Naive thymus-derived CD4-positive, alpha-beta T cell (primary cell): ENCODE measurements at regions not wholly inside any gene's neighbourhood (a gene's known extent, or its start where the extent isn't known, plus 50 kb on each side); places are given as distances from the start of the nearest gene placed in this dataset.

Experiments
- ATAC-seq: fragments of 150-1000 bp; cut with Tn5 transposase; 2 replicates; pipeline ENCODE4 v1.10.0; 2021; ENCODE audit warnings: mild to moderate bottlenecking, moderate library complexity
- CTCF ChIA-PET: fragments of 350-600 bp; sonication (Branson Sonifier 250); formaldehyde crosslinking; loops from one replicate; lab custom pipeline; 2021; ENCODE audit warnings: antibody characterized with exemption; lab: Charles Lee
- POLR2A ChIA-PET: fragments of 350-600 bp; sonication (Branson Sonifier 250); formaldehyde crosslinking; loops from one replicate; lab custom pipeline; 2021; ENCODE audit warnings: antibody characterized with exemption, inconsistent platforms; lab: Charles Lee
- DNase-seq, 9 donors: peaks; one replicate each; pipeline versions ENCODE4 v3.0.0 to v3.0.0-alpha.2; 2020 to 2022; ENCODE audit warnings: mixed read lengths in 1 of 9
- H3K27ac ChIP-seq: one replicate; pipeline ENCODE4 v1.7.0; 2013; ENCODE audit warnings: mild to moderate bottlenecking, low read depth, low read length, moderate library complexity
- H3K27me3 ChIP-seq, 2 donors: one replicate each; pipeline ENCODE4 v1.7.0; 2013; ENCODE audit warnings: low read length in 2 of 2, mild to moderate bottlenecking in 2 of 2, moderate library complexity in 2 of 2; ENCODE audit not compliant: control insufficient read depth in 2 of 2, insufficient read depth in 2 of 2
- H3K36me3 ChIP-seq, 3 experiments: 1 replicate in 2 of 3; 2 replicates in 1 of 3; pipeline ENCODE4 v1.7.0; 2013; ENCODE audit warnings: low read length in 3 of 3, mild to moderate bottlenecking in 3 of 3, moderate library complexity in 1 of 3; ENCODE audit not compliant: insufficient read depth in 3 of 3, control insufficient read depth in 2 of 3
- H3K4me1 ChIP-seq, 2 donors: one replicate each; pipeline ENCODE4 v1.7.0; 2013; ENCODE audit warnings: low read length in 2 of 2, mild to moderate bottlenecking in 2 of 2, moderate library complexity in 1 of 2; ENCODE audit not compliant: control insufficient read depth in 2 of 2, insufficient read depth in 2 of 2
- H3K4me3 ChIP-seq: 2 replicates; pipeline ENCODE4 v1.7.0; 2013; ENCODE audit warnings: mild to moderate bottlenecking, low read length
- H3K9me3 ChIP-seq, 3 experiments: 1 replicate in 2 of 3; 2 replicates in 1 of 3; pipeline ENCODE4 v1.7.0; 2013; ENCODE audit warnings: low read length in 3 of 3; ENCODE audit not compliant: control insufficient read depth in 2 of 3
- H3K27ac Mint-ChIP-seq, 9 donors: one replicate each; pipeline ENCODE4 v1.8.0; 2020 to 2022; ENCODE audit warnings: mixed read lengths in 9 of 9, mild to moderate bottlenecking in 8 of 9, moderate library complexity in 5 of 9, inconsistent platforms in 2 of 9
- H3K27me3 Mint-ChIP-seq, 5 donors: one replicate each; pipeline ENCODE4 v1.8.0; 2021 to 2022; ENCODE audit warnings: mixed read lengths in 5 of 5, mild to moderate bottlenecking in 1 of 5
- H3K36me3 Mint-ChIP-seq, 5 donors: one replicate each; pipeline ENCODE4 v1.8.0; 2020 to 2022; ENCODE audit warnings: mixed read lengths in 5 of 5, mild to moderate bottlenecking in 3 of 5, inconsistent platforms in 1 of 5
- H3K4me1 Mint-ChIP-seq, 7 donors: one replicate each; pipeline ENCODE4 v1.8.0; 2020 to 2022; ENCODE audit warnings: mixed read lengths in 7 of 7, mild to moderate bottlenecking in 3 of 7, inconsistent platforms in 1 of 7
- H3K4me3 Mint-ChIP-seq, 10 donors: one replicate each; pipeline ENCODE4 v1.8.0; 2020 to 2022; ENCODE audit warnings: mild to moderate bottlenecking in 10 of 10, mixed read lengths in 10 of 10, moderate library complexity in 6 of 10, inconsistent platforms in 2 of 10
- H3K9me3 Mint-ChIP-seq, 11 donors: one replicate each; pipeline ENCODE4 v1.8.0; 2020 to 2022; ENCODE audit warnings: mixed read lengths in 11 of 11, mild to moderate bottlenecking in 4 of 11, inconsistent platforms in 1 of 11, moderate library complexity in 1 of 11
- intact Hi-C, 2 donors: fragments of 100-400 bp; cut with micrococcal nuclease; formaldehyde crosslinking; loops; one replicate each; pipeline ENCODE4 v1.15.1; 2023

- Histone ChIP-seq H3K4me1 (no peaks in the 10 kb centered on the region), H3K27ac (no peak overlapping the region), H3K4me3 (no peak overlapping the region), H3K9me3 (no peaks in the 10 kb centered on the region), H3K36me3 (no peaks in the 10 kb centered on the region), H3K27me3 (no peaks in the 10 kb centered on the region)
- Mint-ChIP-seq H3K27ac (no peak overlapping the region), H3K27me3 (peaks cover 0 to 11% (median 2%) of the 10 kb centered on the region in 5 donors), H3K4me1 (peaks cover 0 to 28% (median 0%) of the 10 kb centered on the region in 7 donors), H3K36me3 (no peaks in the 10 kb centered on the region), H3K4me3 (peak overlapping the region in 1 of 10 donors; percentile 5), H3K9me3 (no peaks in the 10 kb centered on the region)
- CTCF ChIA-PET: interaction anchor here (0.6 to 1.3 kb wide), 2 partner anchors 14 to 40 kb away, joined by 3 to 5 read pairs; no protein-coding TSS in a partner anchor
- ATAC-seq (no peak), DNase-seq (no peak)
- POLR2A ChIA-PET: interaction anchor here (0.6 kb wide), 1 partner anchor 701 kb away, joined by 3 read pairs; no protein-coding TSS in a partner anchor
- intact Hi-C loops: no loop called here
These were observed 51.9 kb upstream of the RMDN2 start for GRCh38 chr2:37873229-37873628.

GRCh38 chr2:37873749-37874330 lies 51.2 kb upstream of the RMDN2 start:
- Mint-ChIP-seq H3K27ac (no peak overlapping the region), H3K27me3 (peaks cover 0 to 11% (median 2%) of the 10 kb centered on the region in 5 donors), H3K4me3 (no peak overlapping the region), H3K36me3 (no peaks in the 10 kb centered on the region), H3K9me3 (no peaks in the 10 kb centered on the region), H3K4me1 (peaks cover 0 to 28% (median 0%) of the 10 kb centered on the region in 7 donors)
- ChIA-PET POLR2A (no interaction called here), CTCF (interaction anchor here (0.8 to 1.5 kb wide), 3 partner anchors 12 to 41 kb away, joined by 3 to 5 read pairs (median 3); no protein-coding TSS in a partner anchor)
- Histone ChIP-seq H3K9me3 (no peaks in the 10 kb centered on the region), H3K36me3 (no peaks in the 10 kb centered on the region), H3K27ac (no peak overlapping the region), H3K4me1 (no peaks in the 10 kb centered on the region), H3K27me3 (no peaks in the 10 kb centered on the region), H3K4me3 (no peak overlapping the region)
- ATAC-seq (no peak), DNase-seq (no peak)
- intact Hi-C loops: no loop called here

GRCh38 chr2:37874470-37874869 lies 50.6 kb upstream of the RMDN2 start:
- Histone ChIP-seq H3K27me3 (no peaks in the 10 kb centered on the region), H3K4me3 (no peak overlapping the region), H3K27ac (no peak overlapping the region), H3K9me3 (no peaks in the 10 kb centered on the region), H3K36me3 (no peaks in the 10 kb centered on the region), H3K4me1 (no peaks in the 10 kb centered on the region)
- H3K27ac Mint-ChIP-seq: peak overlapping the region in 1 of 9 donors; percentile 16
- H3K9me3 Mint-ChIP-seq: no peaks in the 10 kb centered on the region
- H3K36me3 Mint-ChIP-seq: no peaks in the 10 kb centered on the region
- no peak for DNase-seq
- intact Hi-C loops: no loop called here
- no peak overlapping the region for H3K4me3 Mint-ChIP-seq
- CTCF ChIA-PET: interaction anchor here (0.8 to 1.5 kb wide), 3 partner anchors 11 to 42 kb away, joined by 3 to 5 read pairs (median 3); no protein-coding TSS in a partner anchor
- no peak for ATAC-seq
- peaks cover 0 to 28% (median 0%) of the 10 kb centered on the region in 7 donors for H3K4me1 Mint-ChIP-seq
- H3K27me3 Mint-ChIP-seq: peaks cover under 1 to 12% (median 2%) of the 10 kb centered on the region in 5 donors
- POLR2A ChIA-PET: no interaction called here
